Stimulated activated CD4-positive, alpha-beta T cell treated with anti-CD3 and anti-CD28 coated beads, Interleukin-4, amount 100 ng/mL, for 4 hours (primary cell): ENCODE measurements at regions not wholly inside any gene's neighbourhood (a gene's known extent, or its start where the extent isn't known, plus 50 kb on each side); places are given as distances from the start of the nearest gene placed in this dataset.
A peak's percentile ranks its signal among the peaks of the same experiment; 100 is the strongest.

Experiments used
- DNase-seq, 2 experiments: peaks; one replicate each; pipeline ENCODE4 v3.0.0-alpha.2; 2020

DNA sequence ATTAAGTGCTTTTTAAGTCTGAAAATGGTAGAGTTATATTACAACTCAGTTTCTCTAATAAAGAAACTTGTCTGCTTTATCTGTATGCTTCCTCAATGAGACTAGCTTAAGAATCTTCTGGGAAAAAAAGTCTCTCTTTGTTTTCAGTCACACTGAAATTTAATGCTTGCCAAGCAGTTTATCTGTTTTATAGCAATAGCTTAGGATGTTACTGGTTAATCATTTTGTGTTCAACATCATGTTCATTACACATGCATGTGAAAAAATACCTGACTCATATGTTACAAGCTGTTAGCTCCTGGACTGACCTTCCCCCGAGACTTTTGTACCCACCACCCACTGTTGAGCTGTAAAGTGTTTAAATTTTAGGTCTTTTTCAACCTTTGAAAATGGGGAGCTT lies 706.2 kb upstream of the CBLB start:
- DNase-seq = no peak

GRCh38 chr3:106577241-106577640 lies 708.4 kb upstream of the CBLB start:
- DNase-seq = no peak

- DNase-seq = no peak
Measured at GRCh38 chr3:106578911-106579310, 710.1 kb upstream of the CBLB start.

- no peak for DNase-seq
Measured at GRCh38 chr3:106582151-106582550, 713.3 kb upstream of the CBLB start.

DNA sequence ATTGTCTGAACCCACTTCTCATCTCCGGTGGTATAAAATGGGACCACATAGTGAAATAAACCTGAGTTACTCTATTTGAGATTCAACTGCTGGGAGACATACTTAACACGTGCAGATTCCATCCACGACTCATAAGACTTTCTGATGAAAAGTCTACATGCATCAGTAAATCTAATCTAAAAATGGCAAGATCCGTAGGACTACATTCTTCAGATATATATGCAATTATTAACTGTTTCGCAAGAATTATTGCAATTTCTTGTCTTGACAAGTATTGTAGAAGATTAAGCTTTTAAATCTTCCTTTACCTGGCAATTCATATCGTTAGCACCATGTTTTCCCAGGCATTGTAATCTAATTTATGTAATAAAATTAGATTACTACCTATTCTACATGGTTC lies 718.7 kb upstream of the CBLB start:
- no peak for DNase-seq

GRCh38 chr3:106588739-106589138 lies 719.9 kb upstream of the CBLB start:
- DNase-seq = no peak

DNA sequence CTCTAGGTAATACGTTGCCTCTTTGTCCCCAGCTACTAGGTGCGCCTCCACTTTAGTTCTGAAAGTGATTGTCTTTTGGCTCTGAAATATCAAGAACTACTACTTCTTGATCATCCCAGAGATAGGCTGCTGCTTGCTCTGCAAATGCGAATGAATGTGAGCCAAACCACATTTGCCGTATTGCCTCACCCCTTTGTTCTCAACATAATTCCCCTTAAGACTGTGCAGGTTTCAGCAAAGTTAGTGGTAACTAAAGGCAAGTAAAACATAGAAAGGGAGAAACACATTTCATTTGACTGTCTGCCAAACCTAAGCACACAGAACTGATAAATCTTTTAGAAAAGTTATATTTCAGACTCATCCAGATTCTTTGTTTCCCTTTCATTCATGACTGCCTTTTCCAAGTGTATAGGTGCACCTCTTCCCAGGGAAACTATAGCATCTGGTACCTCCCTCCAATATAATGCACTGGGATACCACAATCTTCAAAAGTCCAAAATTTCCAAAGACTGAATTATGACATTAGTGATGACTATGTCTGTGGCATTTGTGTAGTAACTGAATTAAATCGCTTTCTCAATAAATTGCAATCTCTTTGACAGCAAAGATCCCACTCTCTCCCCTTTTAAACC lies 720.6 kb upstream of the CBLB start:
- DNase-seq = no peak

DNA sequence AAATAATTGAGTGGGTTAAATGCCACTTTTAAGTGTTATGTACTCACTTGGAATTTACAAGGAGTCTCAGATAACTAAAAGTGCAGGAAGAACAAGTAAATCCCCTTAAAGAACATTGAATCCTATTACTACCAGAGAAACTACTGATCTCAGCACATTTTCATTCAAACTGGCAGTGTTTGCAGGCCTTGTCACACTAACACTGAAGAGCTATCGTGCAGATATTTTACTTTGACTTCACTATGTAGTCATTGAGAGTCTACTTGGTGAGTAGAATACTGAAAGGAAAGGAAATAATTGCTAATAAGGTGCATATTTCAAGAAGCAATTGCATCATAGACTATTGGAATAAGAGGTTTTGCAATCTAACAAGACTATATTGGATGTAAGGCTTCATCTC lies 721.4 kb upstream of the CBLB start:
- DNase-seq = no peak

- no peak for DNase-seq
Measured at GRCh38 chr3:106593381-106593780, 724.6 kb upstream of the CBLB start.

- peak; percentile 27 to 55 for DNase-seq
Measured at GRCh38 chr3:106609666-106610301, 741.0 kb upstream of the CBLB start.

DNA sequence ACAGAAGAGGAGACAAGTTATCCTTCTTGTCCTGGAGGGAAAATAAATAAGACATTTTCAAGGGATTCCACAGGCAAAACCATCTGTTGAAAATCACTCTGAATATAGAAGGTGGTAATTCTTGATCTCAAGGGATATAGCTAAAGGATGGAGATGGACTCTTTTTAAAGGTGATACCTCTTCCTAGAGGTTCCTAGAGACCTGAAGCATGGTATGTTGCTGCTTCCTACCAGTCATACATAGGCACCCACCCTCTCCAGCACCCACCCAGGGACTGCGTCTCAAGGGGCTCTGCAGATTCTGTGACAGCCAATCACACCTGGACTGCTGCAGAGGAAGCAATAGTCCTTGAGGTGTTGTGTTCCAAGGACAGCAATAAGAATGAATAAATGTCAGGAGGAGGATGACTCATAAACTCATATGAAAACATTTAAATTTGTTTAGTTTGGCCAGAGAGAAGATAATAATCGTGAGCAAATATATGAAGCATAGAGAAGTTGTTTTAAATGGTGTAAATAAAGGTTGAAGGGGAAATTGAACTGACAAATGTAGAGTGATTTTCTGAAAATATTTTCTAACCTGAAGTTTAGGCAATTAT lies 741.6 kb upstream of the CBLB start:
- DNase-seq = no peak

- DNase-seq = no peak
Measured at GRCh38 chr3:106611116-106611515, 742.3 kb upstream of the CBLB start.

GRCh38 chr3:106611841-106612240 lies 743.0 kb upstream of the CBLB start:
- no peak for DNase-seq

GRCh38 chr3:106616556-106616955 lies 747.7 kb upstream of the CBLB start:
- DNase-seq = no peak

DNA sequence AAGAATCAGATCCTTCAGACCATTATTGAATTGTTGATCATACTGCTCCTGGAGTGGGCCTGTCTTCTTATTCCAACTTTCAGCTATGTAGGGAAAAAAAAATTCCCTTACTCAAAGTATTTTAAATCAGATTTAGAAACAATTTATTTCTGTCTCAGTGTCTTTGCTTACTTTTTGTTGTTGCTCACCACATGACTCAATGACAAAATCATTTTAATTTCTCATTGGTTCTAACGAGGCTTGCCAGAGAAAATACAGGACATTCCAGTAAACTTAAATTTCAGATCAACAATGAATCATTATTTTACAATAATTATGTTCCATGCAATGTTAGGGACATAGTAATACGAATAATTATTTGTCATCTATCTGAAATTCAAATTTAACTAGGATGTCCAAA lies 748.5 kb upstream of the CBLB start:
- DNase-seq = no peak

DNA sequence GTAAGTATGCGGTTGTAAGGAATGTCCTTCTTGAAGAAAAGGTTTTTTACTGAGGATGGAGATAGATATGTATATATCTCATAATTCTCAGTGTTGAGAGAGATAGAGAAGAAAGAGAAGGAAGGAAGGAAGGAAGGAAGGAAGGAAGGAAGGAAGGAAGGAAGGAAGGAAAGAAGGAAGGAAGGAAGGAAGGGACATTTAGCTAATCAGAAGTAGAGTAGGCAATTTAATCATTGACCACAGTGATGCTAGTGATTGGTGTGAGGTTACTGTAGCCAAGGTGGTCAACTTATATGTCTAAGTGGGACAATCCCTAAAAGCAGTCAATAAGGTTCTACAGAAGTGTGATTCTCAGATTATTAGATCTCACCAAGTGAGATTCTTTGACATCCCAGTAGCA lies 751.8 kb upstream of the CBLB start:
- DNase-seq = no peak

GRCh38 chr3:106624154-106624553 lies 753.1 kb upstream of the CCDC54 start:
- DNase-seq = no peak

- DNase-seq = no peak
Measured at GRCh38 chr3:106628407-106628806, 748.8 kb upstream of the CCDC54 start.

GRCh38 chr3:106629215-106629832 lies 747.9 kb upstream of the CCDC54 start:
- no peak for DNase-seq

DNA sequence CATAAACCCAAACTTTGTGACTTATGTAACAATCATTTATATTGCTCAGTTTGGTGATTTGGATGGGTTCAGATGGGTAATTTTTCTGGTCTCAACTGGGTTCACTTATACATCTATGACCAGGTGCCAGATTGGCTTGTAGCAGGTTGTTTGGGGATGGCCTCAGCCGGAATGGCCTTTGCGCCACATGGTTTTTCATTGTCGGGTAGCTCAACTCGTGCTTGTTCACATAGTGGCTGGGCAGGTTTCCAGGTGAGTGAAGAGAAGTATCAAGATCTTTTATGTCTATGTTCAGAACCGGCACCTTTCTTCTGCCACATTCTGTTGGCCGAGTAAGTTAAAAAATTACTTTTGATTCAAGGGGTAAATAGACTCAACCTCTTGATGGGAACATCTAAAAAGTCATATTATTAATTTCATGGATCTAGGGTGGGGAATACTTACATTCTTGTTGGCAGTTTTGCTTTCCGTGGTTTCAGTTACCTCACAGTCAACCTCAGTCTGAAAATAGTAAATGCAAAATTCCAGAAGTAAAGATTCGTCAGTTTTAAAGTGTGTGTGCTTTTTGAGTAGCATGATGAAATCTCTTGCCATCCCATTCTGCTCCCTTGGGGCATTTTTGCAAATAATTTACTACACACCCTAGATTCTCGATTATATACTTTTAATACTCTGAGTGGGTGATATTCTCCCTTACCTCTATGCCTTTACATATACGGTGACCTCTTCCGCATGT lies 745.7 kb upstream of the CCDC54 start:
- no peak for DNase-seq

DNA sequence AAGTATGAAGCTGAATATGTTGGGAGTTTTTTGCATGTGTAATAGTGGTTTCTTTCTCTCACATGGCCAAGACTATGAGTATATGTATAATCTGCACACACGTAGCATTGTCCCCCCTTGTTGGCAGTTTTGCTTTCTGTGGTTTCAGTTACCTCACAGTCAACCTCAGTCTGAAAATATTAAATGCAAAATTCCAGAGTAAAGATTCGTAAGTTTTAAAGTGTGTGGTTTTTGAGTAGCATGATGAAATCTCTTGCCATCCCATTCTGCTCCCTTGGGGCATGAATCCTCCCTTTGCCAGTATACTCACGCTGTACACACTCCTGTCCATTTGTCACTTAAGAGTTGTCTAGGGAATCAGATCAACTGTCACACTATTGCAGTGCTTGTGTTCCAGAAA lies 742.0 kb upstream of the CCDC54 start:
- no peak for DNase-seq

DNA sequence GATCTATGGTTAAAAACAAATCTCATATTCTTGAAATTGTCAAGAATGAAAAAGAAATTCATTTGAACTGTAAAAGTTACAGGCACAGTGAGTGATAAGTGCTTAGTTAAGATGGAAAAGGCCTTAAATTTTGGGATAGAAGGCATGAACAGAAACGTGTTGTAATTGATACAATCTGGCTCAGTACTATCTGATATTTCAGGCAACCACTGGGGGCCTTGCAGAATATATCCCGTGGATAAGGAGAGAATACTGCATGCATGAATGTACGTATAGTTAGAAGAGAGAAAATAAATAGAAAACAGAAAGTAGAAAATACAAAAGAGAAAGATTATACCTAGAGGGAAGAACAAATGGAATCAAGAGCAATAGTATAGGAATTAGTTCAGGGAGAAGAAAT lies 741.4 kb upstream of the CCDC54 start:
- no peak for DNase-seq

GRCh38 chr3:106640353-106640752 lies 736.9 kb upstream of the CCDC54 start:
- DNase-seq = no peak

DNA sequence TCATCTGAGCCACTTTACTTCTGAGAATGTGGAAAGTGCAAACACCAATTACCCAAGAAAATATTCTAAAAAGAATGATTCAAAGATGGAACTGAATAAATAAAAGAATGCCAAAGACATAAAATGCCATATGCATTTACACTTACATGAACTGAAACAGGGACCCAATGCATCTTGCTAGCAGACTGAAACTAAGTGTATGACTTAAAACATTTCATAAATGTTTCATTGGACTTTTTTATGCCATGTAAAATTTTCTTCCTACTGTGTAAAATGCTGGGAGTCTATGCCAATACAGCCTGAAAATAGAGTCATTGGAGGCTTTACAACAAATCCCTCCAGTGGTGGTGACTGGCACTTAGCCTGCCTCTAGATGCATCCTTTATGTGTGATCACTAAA lies 735.1 kb upstream of the CCDC54 start:
- DNase-seq = no peak
